Effector memory CD8-positive, alpha-beta T cell (primary cell): ENCODE measurements at regions not wholly inside any gene's neighbourhood (a gene's known extent, or its start where the extent isn't known, plus 50 kb on each side); places are given as distances from the start of the nearest gene placed in this dataset.
A peak's percentile ranks its signal among the peaks of the same experiment; 100 is the strongest.
"Not testable (repeated sequence)": the region's sequence is repeated elsewhere in the genome, so short reads cannot be mapped to it uniquely, and the experiment has no call there.

Experiments
- ATAC-seq: fragments of 150-1000 bp; cut with Tn5 transposase; replicated peaks from 2 replicates; pipeline ENCODE4 v1.10.0; 2021; ENCODE audit warnings: mild to moderate bottlenecking, moderate library complexity
- DNase-seq, 3 experiments: peaks; one replicate each; pipeline ENCODE4 v3.0.0; 2021
- H3K27ac Mint-ChIP-seq, 2 donors: one replicate each; pipeline ENCODE4 v1.8.0; 2022; ENCODE audit warnings: mild to moderate bottlenecking in 2 of 2, mixed read lengths in 2 of 2, moderate library complexity in 2 of 2
- H3K27me3 Mint-ChIP-seq, 2 donors: one replicate each; pipeline ENCODE4 v1.8.0; 2022; ENCODE audit warnings: mixed read lengths in 2 of 2
- H3K36me3 Mint-ChIP-seq: one replicate; pipeline ENCODE4 v1.8.0; 2022; ENCODE audit warnings: mild to moderate bottlenecking, moderate library complexity, mixed read lengths; ENCODE audit not compliant: insufficient read depth
- H3K4me1 Mint-ChIP-seq, 2 donors: one replicate each; pipeline ENCODE4 v1.8.0; 2022; ENCODE audit warnings: low read depth in 2 of 2, mixed read lengths in 2 of 2
- H3K4me3 Mint-ChIP-seq, 2 donors: one replicate each; pipeline ENCODE4 v1.8.0; 2022; ENCODE audit warnings: mild to moderate bottlenecking in 2 of 2, mixed read lengths in 2 of 2, moderate library complexity in 2 of 2
- H3K9me3 Mint-ChIP-seq, 2 donors: one replicate each; pipeline ENCODE4 v1.8.0; 2022; ENCODE audit warnings: mixed read lengths in 2 of 2

- ATAC-seq (no peak), DNase-seq (no peak)
- Mint-ChIP-seq H3K9me3 (no peaks in the 10 kb centered on the region), H3K36me3 (no peaks in the 10 kb centered on the region), H3K27ac (no peak overlapping the region), H3K27me3 (peaks cover 18 to 31% of the 10 kb centered on the region in 2 donors), H3K4me1 (no peaks in the 10 kb centered on the region), H3K4me3 (no peak overlapping the region)
Observed at GRCh38 chr17:33701910-33702309, 408.8 kb upstream of the ASIC2 start.

GRCh38 chr17:33704856-33705255 is 411.8 kb upstream of the ASIC2 start:
- Mint-ChIP-seq H3K4me1 (no peaks in the 10 kb centered on the region), H3K9me3 (no peaks in the 10 kb centered on the region), H3K27ac (no peak overlapping the region), H3K4me3 (no peak overlapping the region), H3K36me3 (no peaks in the 10 kb centered on the region), H3K27me3 (peaks cover 28 to 32% of the 10 kb centered on the region in 2 donors)
- DNase-seq (no peak), ATAC-seq (no peak)

- Mint-ChIP-seq H3K27ac (no peak overlapping the region), H3K4me3 (no peak overlapping the region), H3K36me3 (no peaks in the 10 kb centered on the region), H3K27me3 (peaks cover 32 to 36% of the 10 kb centered on the region in 2 donors), H3K4me1 (no peaks in the 10 kb centered on the region), H3K9me3 (no peaks in the 10 kb centered on the region)
- no peak for ATAC-seq
- DNase-seq, result no peak
Observed at GRCh38 chr17:33709881-33710280, 416.8 kb upstream of the ASIC2 start.

GRCh38 chr17:33712120-33712519 is 419.0 kb upstream of the ASIC2 start:
- H3K27ac Mint-ChIP-seq, result no peak overlapping the region
- H3K9me3 Mint-ChIP-seq, result no peaks in the 10 kb centered on the region
- no peak for DNase-seq
- no peak for ATAC-seq
- peaks cover 51 to 54% of the 10 kb centered on the region in 2 donors for H3K27me3 Mint-ChIP-seq
- H3K4me3 Mint-ChIP-seq, result no peak overlapping the region
- no peaks in the 10 kb centered on the region for H3K4me1 Mint-ChIP-seq
- H3K36me3 Mint-ChIP-seq, result no peaks in the 10 kb centered on the region

GRCh38 chr17:33716957-33717356 is 423.9 kb upstream of the ASIC2 start:
- Mint-ChIP-seq H3K36me3 (no peaks in the 10 kb centered on the region), H3K27me3 (peaks cover 56 to 61% of the 10 kb centered on the region in 2 donors), H3K9me3 (no peaks in the 10 kb centered on the region), H3K4me3 (no peak overlapping the region), H3K27ac (no peak overlapping the region), H3K4me1 (no peaks in the 10 kb centered on the region)
- DNase-seq (no peak), ATAC-seq (no peak)

- not testable (repeated sequence) for ATAC-seq, H3K27ac Mint-ChIP-seq, H3K4me3 Mint-ChIP-seq, DNase-seq, H3K9me3 Mint-ChIP-seq, H3K36me3 Mint-ChIP-seq, H3K4me1 Mint-ChIP-seq
- H3K27me3 Mint-ChIP-seq, result peaks cover 45 to 81% of the 10 kb centered on the region in 2 donors
Observed at GRCh38 chr17:33723736-33724135, 430.6 kb upstream of the ASIC2 start.

- Mint-ChIP-seq H3K4me3 (no peak overlapping the region), H3K27me3 (peaks cover 44 to 83% of the 10 kb centered on the region in 2 donors), H3K9me3 (peaks cover 1 to 2% of the 10 kb centered on the region in 2 donors), H3K27ac (no peak overlapping the region), H3K4me1 (no peaks in the 10 kb centered on the region), H3K36me3 (peaks cover 5% of the 10 kb centered on the region)
- ATAC-seq, result no peak
- DNase-seq, result no peak
Observed at GRCh38 chr17:33725675-33726271, 432.7 kb upstream of the ASIC2 start.

GRCh38 chr17:33730131-33730530 is 437.0 kb upstream of the ASIC2 start:
- H3K4me1 Mint-ChIP-seq, result no peaks in the 10 kb centered on the region
- H3K9me3 Mint-ChIP-seq, result peaks cover 0 to 14% of the 10 kb centered on the region in 2 donors
- H3K36me3 Mint-ChIP-seq, result no peaks in the 10 kb centered on the region
- no peak overlapping the region for H3K27ac Mint-ChIP-seq
- no peak for ATAC-seq
- no peak for DNase-seq
- H3K4me3 Mint-ChIP-seq, result no peak overlapping the region
- H3K27me3 Mint-ChIP-seq, result peaks cover 44 to 73% of the 10 kb centered on the region in 2 donors

GRCh38 chr17:33732116-33732515 is 439.0 kb upstream of the ASIC2 start:
- DNase-seq (no peak), ATAC-seq (no peak)
- no peaks in the 10 kb centered on the region for H3K4me1 Mint-ChIP-seq
- H3K9me3 Mint-ChIP-seq, result peaks cover 0 to 14% of the 10 kb centered on the region in 2 donors
- no peak overlapping the region for H3K27ac Mint-ChIP-seq
- no peak overlapping the region for H3K4me3 Mint-ChIP-seq
- H3K27me3 Mint-ChIP-seq, result peaks cover 41 to 76% of the 10 kb centered on the region in 2 donors
- H3K36me3 Mint-ChIP-seq, result no peaks in the 10 kb centered on the region

- H3K27me3 Mint-ChIP-seq, result peaks cover 56 to 65% of the 10 kb centered on the region in 2 donors
Observed at GRCh38 chr17:33739714-33740113, 446.6 kb upstream of the ASIC2 start.

GRCh38 chr17:33745047-33745760 is 452.1 kb upstream of the ASIC2 start:
- Mint-ChIP-seq H3K4me1 (no peaks in the 10 kb centered on the region), H3K4me3 (no peak overlapping the region), H3K27ac (no peak overlapping the region), H3K9me3 (no peaks in the 10 kb centered on the region), H3K36me3 (peaks cover 2% of the 10 kb centered on the region), H3K27me3 (peaks cover 42 to 66% of the 10 kb centered on the region in 2 donors)
- ATAC-seq (no peak), DNase-seq (no peak)

More at GRCh38 chr17:33739714-33740113, 446.6 kb upstream of the ASIC2 start:
- Mint-ChIP-seq H3K4me3 (no peak overlapping the region), H3K36me3 (peaks cover 2% of the 10 kb centered on the region), H3K9me3 (no peaks in the 10 kb centered on the region), H3K4me1 (no peaks in the 10 kb centered on the region), H3K27ac (no peak overlapping the region)
- ATAC-seq (no peak), DNase-seq (no peak)

GRCh38 chr17:33749171-33749570 is 456.1 kb upstream of the ASIC2 start:
- H3K4me3 Mint-ChIP-seq, result no peak overlapping the region
- H3K36me3 Mint-ChIP-seq, result peaks cover 2% of the 10 kb centered on the region
- no peak overlapping the region for H3K27ac Mint-ChIP-seq
- no peaks in the 10 kb centered on the region for H3K9me3 Mint-ChIP-seq
- ATAC-seq (no peak), DNase-seq (no peak)
- peaks cover 5 to 11% of the 10 kb centered on the region in 2 donors for H3K4me1 Mint-ChIP-seq
- peaks cover 39 to 80% of the 10 kb centered on the region in 2 donors for H3K27me3 Mint-ChIP-seq

- H3K4me1 Mint-ChIP-seq, result peaks cover 5 to 11% of the 10 kb centered on the region in 2 donors
- peaks cover 46 to 90% of the 10 kb centered on the region in 2 donors for H3K27me3 Mint-ChIP-seq
- ATAC-seq, result peak; percentile 50
- H3K36me3 Mint-ChIP-seq, result no peaks in the 10 kb centered on the region
- no peaks in the 10 kb centered on the region for H3K9me3 Mint-ChIP-seq
- peak overlapping the region in 1 of 2 donors; percentile 29 for H3K27ac Mint-ChIP-seq
- H3K4me3 Mint-ChIP-seq, result peak overlapping the region; percentile 8 to 22
- DNase-seq, result peak; percentile 49 to 72 (median 54)
Observed at GRCh38 chr17:33750943-33751701, 458.0 kb upstream of the ASIC2 start.
